Stomach (tissue), 4 donors: ENCODE measurements at regions not wholly inside any gene's neighbourhood (a gene's known extent, or its start where the extent isn't known, plus 50 kb on each side); places are given as distances from the start of the nearest gene placed in this dataset.

ENCODE experiments used
- CTCF ChIP-seq, 7 experiments: fragments of 450-650 bp in 4 of 7; fragments of 200-600 bp in 3 of 7; sonication (generic) in 3 of 7; IDR thresholded peaks; one replicate each; pipeline ENCODE4 v1.5.1; 2016 to 2019; ENCODE audit warnings: antibody characterized with exemption in 7 of 7, control low read depth in 2 of 7, mild to moderate bottlenecking in 1 of 7
- EP300 ChIP-seq: sonication (generic); formaldehyde crosslinking; IDR thresholded peaks from one replicate; pipeline ENCODE4 v1.6.1; 2017; ENCODE audit warnings: antibody characterized with exemption
- POLR2A ChIP-seq, 4 donors: fragments of 450-650 bp; IDR thresholded peaks; one replicate each; pipeline ENCODE4 v1.6.1; 2016; ENCODE audit warnings: antibody characterized with exemption in 4 of 4, control low read depth in 2 of 4, mild to moderate bottlenecking in 1 of 4, moderate library complexity in 1 of 4

GRCh38 chr7:25886387-25887240, 265.4 kb upstream of the NFE2L3 start:
- TF ChIP-seq CTCF (IDR thresholded peaks at IDR 0.05), result no peak
- no peak for TF ChIP-seq EP300
- no peak for TF ChIP-seq POLR2A (IDR thresholded peaks at IDR 0.05)
